ENCODE measurements at regions not wholly inside any gene's neighbourhood (a gene's known extent, or its start where the extent isn't known, plus 50 kb on each side); places are given as distances from the start of the nearest gene placed in this dataset.

DNA sequence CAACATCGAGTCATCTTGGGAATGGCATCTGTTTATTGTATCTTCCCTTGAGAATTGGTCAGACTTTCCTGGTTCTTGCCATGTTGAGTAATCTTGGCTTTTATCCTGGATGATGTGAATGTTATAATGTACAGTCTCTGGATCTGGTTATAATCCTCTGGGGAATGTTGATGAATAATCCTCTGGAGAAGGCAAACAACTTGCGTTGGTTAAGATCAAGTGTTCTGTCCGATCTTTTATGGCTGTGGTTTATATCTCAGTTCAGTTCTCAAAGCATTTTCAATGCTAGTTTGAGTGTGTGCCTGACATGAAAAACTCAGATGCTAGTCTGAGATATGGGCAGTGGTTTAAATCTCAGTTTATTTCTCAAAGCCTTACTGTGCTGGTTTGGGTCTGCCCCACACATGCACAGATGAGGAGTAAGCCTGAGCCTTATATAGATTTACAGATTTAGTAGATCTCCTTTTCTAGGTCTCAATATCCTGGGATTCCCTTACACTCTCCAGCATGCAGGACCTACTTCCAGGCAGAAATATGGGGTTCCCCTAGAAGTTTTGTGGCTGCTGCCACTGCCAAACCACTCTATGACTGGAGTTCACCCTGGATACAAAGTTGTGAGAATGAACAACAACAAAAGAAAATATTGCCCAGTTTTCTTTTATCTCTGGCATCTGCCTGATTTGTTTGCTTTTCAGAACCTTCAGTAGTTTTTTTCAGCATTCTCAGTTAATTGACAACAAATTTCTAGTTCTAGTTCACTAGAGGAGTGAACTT lies 191.8 kb upstream of the MAN1A1 start:
- no peak for TF ChIP-seq EZH2 (IDR thresholded peaks at IDR 0.05; ENCODE audit: low read depth, unreplicated experiment)
- no peak for TF ChIP-seq CREB1 (CRISPR knock-in tag; IDR thresholded peaks at IDR 0.05; ENCODE audit: low read depth)
- TF ChIP-seq, protein P1, sequence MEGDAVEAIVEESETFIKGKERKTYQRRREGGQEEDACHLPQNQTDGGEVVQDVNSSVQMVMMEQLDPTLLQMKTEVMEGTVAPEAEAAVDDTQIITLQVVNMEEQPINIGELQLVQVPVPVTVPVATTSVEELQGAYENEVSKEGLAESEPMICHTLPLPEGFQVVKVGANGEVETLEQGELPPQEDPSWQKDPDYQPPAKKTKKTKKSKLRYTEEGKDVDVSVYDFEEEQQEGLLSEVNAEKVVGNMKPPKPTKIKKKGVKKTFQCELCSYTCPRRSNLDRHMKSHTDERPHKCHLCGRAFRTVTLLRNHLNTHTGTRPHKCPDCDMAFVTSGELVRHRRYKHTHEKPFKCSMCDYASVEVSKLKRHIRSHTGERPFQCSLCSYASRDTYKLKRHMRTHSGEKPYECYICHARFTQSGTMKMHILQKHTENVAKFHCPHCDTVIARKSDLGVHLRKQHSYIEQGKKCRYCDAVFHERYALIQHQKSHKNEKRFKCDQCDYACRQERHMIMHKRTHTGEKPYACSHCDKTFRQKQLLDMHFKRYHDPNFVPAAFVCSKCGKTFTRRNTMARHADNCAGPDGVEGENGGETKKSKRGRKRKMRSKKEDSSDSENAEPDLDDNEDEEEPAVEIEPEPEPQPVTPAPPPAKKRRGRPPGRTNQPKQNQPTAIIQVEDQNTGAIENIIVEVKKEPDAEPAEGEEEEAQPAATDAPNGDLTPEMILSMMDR (conservative IDR thresholded peaks at IDR 0.05; ENCODE audit: low read depth in 2 of 2): no peak
- TF ChIP-seq POLR2AphosphoS5 (IDR thresholded peaks at IDR 0.05; ENCODE audit: low read depth): no peak
- H3K27ac Mint-ChIP-seq: no peak overlapping the region
- Histone ChIP-seq H3K4me3 (no peak overlapping the region), H3K9me2 (ENCODE audit: insufficient read depth) (0 out of 2 replicates have a peak, but pooled peaks cover 5% of the 10 kb centered on the region), H3K4me2 (no peak overlapping the region), H3F3A (replicated peaks; ENCODE audit: low read depth) (no peaks in the 10 kb centered on the region), H3K4me1 (ENCODE audit: insufficient read depth) (peaks cover 5% of the 10 kb centered on the region), H3K36me3 (ENCODE audit: insufficient read depth) (no peaks in the 10 kb centered on the region), H4K20me1 (replicated peaks; ENCODE audit: insufficient read depth) (no peaks in the 10 kb centered on the region), H3K79me2 (replicated peaks; ENCODE audit: insufficient read depth) (no peaks in the 10 kb centered on the region), H3K27me3 (ENCODE audit: insufficient read depth) (no peaks in the 10 kb centered on the region), H3K27ac (ENCODE audit: low read depth) (no peak overlapping the region), H2AFZ (no peak overlapping the region)
- H3K27me3 Mint-ChIP-seq (ENCODE audit: insufficient read depth, low read depth, poor library complexity): no peaks in the 10 kb centered on the region
- H3K4me1 Mint-ChIP-seq: peaks cover under 1% of the 10 kb centered on the region
- no peak for DNase-seq (ENCODE audit: low spot score)
- no peak for ATAC-seq
- no peaks in the 10 kb centered on the region for H3K9me3 Mint-ChIP-seq
- H3K4me3 Mint-ChIP-seq: no peak overlapping the region
- H3K36me3 Mint-ChIP-seq (ENCODE audit: low read depth): no peaks in the 10 kb centered on the region

DNA sequence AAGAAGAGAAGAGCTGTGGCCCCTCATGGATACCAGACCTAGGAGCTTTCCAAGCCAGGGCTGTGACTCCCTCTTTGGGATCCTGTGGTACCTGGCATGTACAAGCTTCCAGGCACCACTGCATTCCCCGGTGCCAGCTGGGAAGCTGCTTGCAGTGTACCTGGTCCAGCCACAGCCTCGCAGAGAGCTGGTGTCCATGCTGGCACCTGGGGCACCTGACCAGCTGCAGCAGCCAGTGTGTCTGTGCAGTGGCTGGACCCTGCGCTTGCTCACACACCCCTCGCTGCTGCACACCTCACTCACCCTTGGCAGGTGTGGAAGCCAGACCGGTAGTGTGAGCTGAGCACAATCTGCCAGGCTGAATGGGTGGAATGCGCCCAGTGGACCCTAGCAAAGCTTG lies 190.9 kb upstream of the MAN1A1 start:
- H4K20me1 ChIP-seq (replicated peaks; ENCODE audit: insufficient read depth): no peaks in the 10 kb centered on the region
- H3K27me3 ChIP-seq (ENCODE audit: insufficient read depth): no peaks in the 10 kb centered on the region
- Mint-ChIP-seq H3K9me3 (no peaks in the 10 kb centered on the region), H3K4me3 (no peak overlapping the region), H3K36me3 (ENCODE audit: low read depth) (no peaks in the 10 kb centered on the region), H3K27ac (no peak overlapping the region), H3K4me1 (no peaks in the 10 kb centered on the region; the same call in 2 of the 3 replicates), H3K27me3 (ENCODE audit: insufficient read depth, low read depth, poor library complexity) (no peaks in the 10 kb centered on the region)
- no peaks in the 10 kb centered on the region for H3K79me2 ChIP-seq (replicated peaks; ENCODE audit: insufficient read depth)
- H3K4me1 ChIP-seq (ENCODE audit: insufficient read depth): no peaks in the 10 kb centered on the region
- H3F3A ChIP-seq (replicated peaks; ENCODE audit: low read depth): no peaks in the 10 kb centered on the region
- no peak overlapping the region for H3K27ac ChIP-seq (ENCODE audit: low read depth)
- H2AFZ ChIP-seq: no peak overlapping the region
- 0 out of 2 replicates have a peak, but pooled peaks cover 5% of the 10 kb centered on the region for H3K9me2 ChIP-seq (ENCODE audit: insufficient read depth)
- no peak overlapping the region for H3K4me2 ChIP-seq
- H3K36me3 ChIP-seq (ENCODE audit: insufficient read depth): no peaks in the 10 kb centered on the region
- no peak overlapping the region for H3K4me3 ChIP-seq
- no peak for ATAC-seq
- no peak for DNase-seq (ENCODE audit: low spot score)
- TF ChIP-seq POLR2AphosphoS5 (IDR thresholded peaks at IDR 0.05; ENCODE audit: low read depth) (no peak), ZNF331 (CRISPR knock-in tag; IDR thresholded peaks at IDR 0.05; ENCODE audit: low read depth) (no peak), STAT1 (IDR thresholded peaks at IDR 0.05; ENCODE audit: unreplicated experiment) (no peak), ZNF114 (CRISPR knock-in tag; IDR thresholded peaks at IDR 0.05) (no peak), EZH2phosphoT487 (IDR thresholded peaks at IDR 0.05; ENCODE audit: unreplicated experiment) (no peak), CREB1 (CRISPR knock-in tag; IDR thresholded peaks at IDR 0.05; ENCODE audit: low read depth) (no peak)
- TF ChIP-seq, protein P2, sequence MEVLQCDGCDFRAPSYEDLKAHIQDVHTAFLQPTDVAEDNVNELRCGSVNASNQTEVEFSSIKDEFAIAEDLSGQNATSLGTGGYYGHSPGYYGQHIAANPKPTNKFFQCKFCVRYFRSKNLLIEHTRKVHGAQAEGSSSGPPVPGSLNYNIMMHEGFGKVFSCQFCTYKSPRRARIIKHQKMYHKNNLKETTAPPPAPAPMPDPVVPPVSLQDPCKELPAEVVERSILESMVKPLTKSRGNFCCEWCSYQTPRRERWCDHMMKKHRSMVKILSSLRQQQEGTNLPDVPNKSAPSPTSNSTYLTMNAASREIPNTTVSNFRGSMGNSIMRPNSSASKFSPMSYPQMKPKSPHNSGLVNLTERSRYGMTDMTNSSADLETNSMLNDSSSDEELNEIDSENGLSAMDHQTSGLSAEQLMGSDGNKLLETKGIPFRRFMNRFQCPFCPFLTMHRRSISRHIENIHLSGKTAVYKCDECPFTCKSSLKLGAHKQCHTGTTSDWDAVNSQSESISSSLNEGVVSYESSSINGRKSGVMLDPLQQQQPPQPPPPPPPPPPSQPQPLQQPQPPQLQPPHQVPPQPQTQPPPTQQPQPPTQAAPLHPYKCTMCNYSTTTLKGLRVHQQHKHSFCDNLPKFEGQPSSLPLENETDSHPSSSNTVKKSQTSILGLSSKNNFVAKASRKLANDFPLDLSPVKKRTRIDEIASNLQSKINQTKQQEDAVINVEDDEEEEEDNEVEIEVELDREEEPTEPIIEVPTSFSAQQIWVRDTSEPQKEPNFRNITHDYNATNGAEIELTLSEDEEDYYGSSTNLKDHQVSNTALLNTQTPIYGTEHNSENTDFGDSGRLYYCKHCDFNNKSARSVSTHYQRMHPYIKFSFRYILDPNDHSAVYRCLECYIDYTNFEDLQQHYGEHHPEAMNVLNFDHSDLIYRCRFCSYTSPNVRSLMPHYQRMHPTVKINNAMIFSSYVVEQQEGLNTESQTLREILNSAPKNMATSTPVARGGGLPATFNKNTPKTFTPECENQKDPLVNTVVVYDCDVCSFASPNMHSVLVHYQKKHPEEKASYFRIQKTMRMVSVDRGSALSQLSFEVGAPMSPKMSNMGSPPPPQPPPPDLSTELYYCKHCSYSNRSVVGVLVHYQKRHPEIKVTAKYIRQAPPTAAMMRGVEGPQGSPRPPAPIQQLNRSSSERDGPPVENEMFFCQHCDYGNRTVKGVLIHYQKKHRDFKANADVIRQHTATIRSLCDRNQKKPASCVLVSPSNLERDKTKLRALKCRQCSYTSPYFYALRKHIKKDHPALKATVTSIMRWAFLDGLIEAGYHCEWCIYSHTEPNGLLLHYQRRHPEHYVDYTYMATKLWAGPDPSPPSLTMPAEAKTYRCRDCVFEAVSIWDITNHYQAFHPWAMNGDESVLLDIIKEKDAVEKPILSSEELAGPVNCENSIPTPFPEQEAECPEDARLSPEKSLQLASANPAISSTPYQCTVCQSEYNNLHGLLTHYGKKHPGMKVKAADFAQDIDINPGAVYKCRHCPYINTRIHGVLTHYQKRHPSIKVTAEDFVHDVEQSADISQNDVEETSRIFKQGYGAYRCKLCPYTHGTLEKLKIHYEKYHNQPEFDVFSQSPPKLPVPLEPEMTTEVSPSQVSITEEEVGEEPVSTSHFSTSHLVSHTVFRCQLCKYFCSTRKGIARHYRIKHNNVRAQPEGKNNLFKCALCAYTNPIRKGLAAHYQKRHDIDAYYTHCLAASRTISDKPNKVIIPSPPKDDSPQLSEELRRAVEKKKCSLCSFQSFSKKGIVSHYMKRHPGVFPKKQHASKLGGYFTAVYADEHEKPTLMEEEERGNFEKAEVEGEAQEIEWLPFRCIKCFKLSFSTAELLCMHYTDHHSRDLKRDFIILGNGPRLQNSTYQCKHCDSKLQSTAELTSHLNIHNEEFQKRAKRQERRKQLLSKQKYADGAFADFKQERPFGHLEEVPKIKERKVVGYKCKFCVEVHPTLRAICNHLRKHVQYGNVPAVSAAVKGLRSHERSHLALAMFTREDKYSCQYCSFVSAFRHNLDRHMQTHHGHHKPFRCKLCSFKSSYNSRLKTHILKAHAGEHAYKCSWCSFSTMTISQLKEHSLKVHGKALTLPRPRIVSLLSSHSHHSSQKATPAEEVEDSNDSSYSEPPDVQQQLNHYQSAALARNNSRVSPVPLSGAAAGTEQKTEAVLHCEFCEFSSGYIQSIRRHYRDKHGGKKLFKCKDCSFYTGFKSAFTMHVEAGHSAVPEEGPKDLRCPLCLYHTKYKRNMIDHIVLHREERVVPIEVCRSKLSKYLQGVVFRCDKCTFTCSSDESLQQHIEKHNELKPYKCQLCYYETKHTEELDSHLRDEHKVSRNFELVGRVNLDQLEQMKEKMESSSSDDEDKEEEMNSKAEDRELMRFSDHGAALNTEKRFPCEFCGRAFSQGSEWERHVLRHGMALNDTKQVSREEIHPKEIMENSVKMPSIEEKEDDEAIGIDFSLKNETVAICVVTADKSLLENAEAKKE (CRISPR knock-in tag; IDR thresholded peaks at IDR 0.05): no peak
- TF ChIP-seq, protein P3, sequence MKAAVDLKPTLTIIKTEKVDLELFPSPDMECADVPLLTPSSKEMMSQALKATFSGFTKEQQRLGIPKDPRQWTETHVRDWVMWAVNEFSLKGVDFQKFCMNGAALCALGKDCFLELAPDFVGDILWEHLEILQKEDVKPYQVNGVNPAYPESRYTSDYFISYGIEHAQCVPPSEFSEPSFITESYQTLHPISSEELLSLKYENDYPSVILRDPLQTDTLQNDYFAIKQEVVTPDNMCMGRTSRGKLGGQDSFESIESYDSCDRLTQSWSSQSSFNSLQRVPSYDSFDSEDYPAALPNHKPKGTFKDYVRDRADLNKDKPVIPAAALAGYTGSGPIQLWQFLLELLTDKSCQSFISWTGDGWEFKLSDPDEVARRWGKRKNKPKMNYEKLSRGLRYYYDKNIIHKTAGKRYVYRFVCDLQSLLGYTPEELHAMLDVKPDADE (IDR thresholded peaks at IDR 0.05): no peak
